K562 (cell line): ENCODE measurements at regions not wholly inside any gene's neighbourhood (a gene's known extent, or its start where the extent isn't known, plus 50 kb on each side); places are given as distances from the start of the nearest gene placed in this dataset.

ENCODE experiments used
- ATAC-seq: fragments of 200-7000 bp; cut with Tn5 transposase; 3 replicates; pipeline ENCODE4 v1.9.1; 2020; ENCODE audit warnings: moderate library complexity
- BruUV-seq: library from RNA; stranded (reverse); fragments of 400-500 nt; replicated peaks from 2 replicates; lab custom pipeline; 2021; lab: Mats Ljungman, UMichigan
- CTCF ChIA-PET: fragments of 300-600 bp; formaldehyde crosslinking; extraction: SDS; loops from one replicate; lab custom pipeline; 2021; ENCODE audit warnings: low intra/inter-chr PET ratio; lab: Yijun Ruan, JAX
- POLR2A ChIA-PET: fragments of 300-600, 350-650 bp; sonication (Branson Sonifier 250); formaldehyde crosslinking; extraction: SDS; loops from one replicate; lab custom pipeline; 2021; ENCODE audit warnings: antibody characterized with exemption, inconsistent platforms; lab: Yijun Ruan, JAX
- DNase-seq, 4 experiments: peaks; one replicate each; pipeline versions ENCODE4 v3.0.0 to v3.0.0-alpha.2; 2011 to 2018; ENCODE audit warnings: low spot score in 3 of 4, mixed read lengths in 3 of 4; ENCODE audit errors: extremely low read depth in 1 of 4
- FAIRE-seq: peaks from 2 replicates; lab custom pipeline; 2011; peaks lifted over from hg19 to GRCh38; lab: Jason Lieb, UNC
- H2AFZ ChIP-seq: 2 replicates; pipeline ENCODE4 v1.6.0; 2011; ENCODE audit warnings: low read depth, low read length, control low read depth, inconsistent platforms
- H3K27ac ChIP-seq: fragments of 200-600 bp; 3 replicates; pipeline ENCODE4 v1.8.0; 2011; ENCODE audit warnings: low read depth, mild to moderate bottlenecking, control low read depth, inconsistent platforms, low read length, moderate library complexity, mixed read lengths; ENCODE audit errors: extremely low read depth
- H3K27me3 ChIP-seq, 2 experiments: fragments of 300-600 bp in 1 of 2; 2 replicates in 1 of 2; 3 replicates in 1 of 2; pipeline versions ENCODE4 v1.6.0 to v1.8.0; 2011; ENCODE audit warnings: inconsistent platforms in 2 of 2, low read length in 2 of 2, mild to moderate bottlenecking in 1 of 2, mixed read lengths in 1 of 2, moderate library complexity in 1 of 2; ENCODE audit not compliant: control insufficient read depth in 2 of 2, insufficient read depth in 2 of 2
- H3K36me3 ChIP-seq: fragments of 300-600 bp; 3 replicates; pipeline ENCODE4 v1.8.0; 2011; ENCODE audit warnings: mild to moderate bottlenecking, low read length, inconsistent platforms; ENCODE audit not compliant: control insufficient read depth, insufficient read depth
- H3K4me1 ChIP-seq, 2 experiments: fragments of 200-600 bp in 1 of 2; replicated peaks in 1 of 2; 2 replicates in 1 of 2; 3 replicates in 1 of 2; pipeline versions ENCODE4 v1.5.1 to v1.8.0; 2011; ENCODE audit warnings: inconsistent platforms in 2 of 2, low read length in 2 of 2, mild to moderate bottlenecking in 1 of 2, mixed read lengths in 1 of 2, moderate library complexity in 1 of 2; ENCODE audit not compliant: control insufficient read depth in 2 of 2, insufficient read depth in 2 of 2
- H3K4me2 ChIP-seq: 2 replicates; pipeline ENCODE4 v1.6.1; 2011; ENCODE audit warnings: low read length, control low read depth, inconsistent platforms, mixed read lengths; ENCODE audit not compliant: insufficient read depth
- H3K4me3 ChIP-seq: fragments of 200-600 bp; sonication (generic), shearing (Covaris generic); 2 replicates; pipeline ENCODE4 v1.5.1; 2016; ENCODE audit warnings: control low read depth, inconsistent platforms
- H3K79me2 ChIP-seq: fragments of 200-600 bp; 3 replicates; pipeline ENCODE4 v1.8.0; 2011; ENCODE audit warnings: low read length, inconsistent platforms; ENCODE audit not compliant: control insufficient read depth, insufficient read depth
- H3K9ac ChIP-seq, 2 experiments: 2 replicates each; pipeline versions ENCODE4 v1.6.0 to v1.6.1; 2011; ENCODE audit warnings: low read depth in 2 of 2, low read length in 2 of 2, control low read depth in 1 of 2, inconsistent platforms in 1 of 2, mild to moderate bottlenecking in 1 of 2, mixed read lengths in 1 of 2; ENCODE audit not compliant: insufficient read depth in 1 of 2
- H3K9me1 ChIP-seq: one replicate; pipeline ENCODE4 v1.6.0; 2011; ENCODE audit warnings: inconsistent platforms, mild to moderate bottlenecking, low read length, moderate library complexity; ENCODE audit not compliant: control insufficient read depth, insufficient read depth
- H3K9me3 ChIP-seq: replicated peaks from 2 replicates; pipeline ENCODE4 v1.5.1; 2011; ENCODE audit warnings: low read depth, low read length, inconsistent platforms; ENCODE audit not compliant: control insufficient read depth, insufficient read depth
- H4K20me1 ChIP-seq: replicated peaks from 2 replicates; pipeline ENCODE4 v1.6.1; 2011; ENCODE audit warnings: low read length, inconsistent platforms, mixed read lengths; ENCODE audit not compliant: control insufficient read depth, insufficient read depth
- CCAR2 ChIP-seq: fragments of 200-400 bp; formaldehyde crosslinking; IDR thresholded peaks from 2 replicates; pipeline ENCODE4 v1.6.1; 2017; ENCODE audit warnings: mild to moderate bottlenecking, low read depth, low read length
- DNMT1 ChIP-seq: fragments of 450-650 bp; IDR thresholded peaks from 2 replicates; pipeline ENCODE4 v1.6.1; 2016; ENCODE audit warnings: antibody characterized with exemption, mild to moderate bottlenecking
- FOXM1 ChIP-seq, 2 experiments: fragments of 450-650 bp in 1 of 2; sonication (generic) in 1 of 2; formaldehyde crosslinking in 1 of 2; IDR thresholded peaks; 2 replicates each; pipeline versions ENCODE4 v1.6.1 to v1.9.0; 2017 to 2022; ENCODE audit warnings: low read depth in 2 of 2, mild to moderate bottlenecking in 2 of 2, missing genetic modification reagents in 1 of 2, moderate library complexity in 1 of 2
- GABPA ChIP-seq: fragments of 200-800 bp; sonication (Bioruptor generic); conservative IDR thresholded peaks from 2 replicates; pipeline ENCODE4 v1.6.1; 2016; ENCODE audit warnings: low read depth, missing genetic modification characterization, missing compliant biosample characterization
- HDAC8 ChIP-seq: fragments of 450-650 bp; IDR thresholded peaks from 2 replicates; pipeline ENCODE4 v1.6.1; 2016; ENCODE audit warnings: mild to moderate bottlenecking, missing genetic modification characterization, moderate library complexity, missing compliant biosample characterization
- KDM2B ChIP-seq: fragments of 250-450 bp; sonication (Bioruptor Pico); IDR thresholded peaks from 2 replicates; pipeline ENCODE4 v1.8.0; 2021; ENCODE audit warnings: mild to moderate bottlenecking, moderate library complexity
- MTA1 ChIP-seq: fragments of 450-650 bp; IDR thresholded peaks from 2 replicates; pipeline ENCODE4 v1.6.1; 2017; ENCODE audit warnings: borderline replicate concordance
- NFXL1 ChIP-seq: fragments of 450-650 bp; formaldehyde crosslinking; IDR thresholded peaks from 2 replicates; pipeline ENCODE4 v1.4.0; 2021; ENCODE audit warnings: mild to moderate bottlenecking
- PHF20 ChIP-seq: fragments of 450-650 bp; IDR thresholded peaks from 2 replicates; pipeline ENCODE4 v1.6.1; 2018; ENCODE audit not compliant: partially characterized antibody
- SNAPC5 ChIP-seq: fragments of 250-450 bp; sonication (Bioruptor Pico); IDR thresholded peaks from 2 replicates; pipeline ENCODE4 v1.8.0; 2021; ENCODE audit warnings: moderate library complexity, mild to moderate bottlenecking, inconsistent platforms
- TGIF2 ChIP-seq: sonication (generic); formaldehyde crosslinking; IDR thresholded peaks from 2 replicates; pipeline ENCODE4 v1.8.1; 2022; ENCODE audit warnings: mild to moderate bottlenecking, missing genetic modification reagents, moderate library complexity
- ZKSCAN3 ChIP-seq: fragments of 250-450 bp; sonication (Bioruptor Pico); IDR thresholded peaks from 2 replicates; pipeline ENCODE4 v1.4.0; 2020
- ZNF263 ChIP-seq: sonication (generic); formaldehyde crosslinking; IDR thresholded peaks from 2 replicates; pipeline ENCODE4 v1.8.0; 2022; ENCODE audit warnings: mild to moderate bottlenecking, missing genetic modification reagents, borderline replicate concordance
- ZNF518B ChIP-seq: fragments of 250-450 bp; sonication (Bioruptor Pico); IDR thresholded peaks from 2 replicates; pipeline ENCODE4 v1.5.0; 2021; ENCODE audit warnings: mild to moderate bottlenecking, moderate library complexity
- ZNF695 ChIP-seq: fragments of 450-650 bp; formaldehyde crosslinking; IDR thresholded peaks from 2 replicates; pipeline ENCODE4 v1.4.0; 2020; ENCODE audit warnings: mild to moderate bottlenecking, moderate library complexity
- ZZZ3 ChIP-seq: fragments of 450-650 bp; IDR thresholded peaks from 2 replicates; pipeline ENCODE4 v1.6.1; 2016; ENCODE audit warnings: antibody characterized with exemption, mild to moderate bottlenecking, moderate library complexity
- WGBS: fragments of 100-300 bp; shearing (Covaris generic); methylation state at CpG from one replicate; pipeline ENCODE4 v1.1.6; 2016; ENCODE audit warnings: low coverage, mixed read lengths; ENCODE audit not compliant: insufficient coverage; ENCODE audit errors: missing lambda C conversion rate; 5-methylcytosine and 5-hydroxymethylcytosine counted together
- in situ Hi-C: fragments of 300-500 bp; cut with MboI; formaldehyde crosslinking; loops from 4 replicates; pipeline ENCODE4 v1.15.0; 2018; ENCODE audit warnings: inconsistent platforms, mixed read lengths
- intact Hi-C: fragments of 100-400 bp; cut with micrococcal nuclease; formaldehyde crosslinking; loops from 2 replicates; pipeline ENCODE4 v1.14.2; 2022

GRCh38 chr6:56002336-56002735, 126.9 kb upstream of the BMP5 start:
- Histone ChIP-seq H3K79me2 (no peaks in the 10 kb centered on the region), H3K4me3 (no peak overlapping the region), H3K27ac (no peak overlapping the region), H3K9me3 (no peaks in the 10 kb centered on the region), H4K20me1 (no peaks in the 10 kb centered on the region), H3K4me2 (no peak overlapping the region), H3K36me3 (no peaks in the 10 kb centered on the region), H3K9me1 (no peaks in the 10 kb centered on the region), H3K4me1 (no peaks in the 10 kb centered on the region), H2AFZ (no peak overlapping the region), H3K27me3 (no peaks in the 10 kb centered on the region), H3K9ac (no peak overlapping the region)
- BruUV-seq, result no TSS peak
- intact Hi-C loops (no loop called here), in situ Hi-C loops (no loop called here)
- DNase-seq (no peak), FAIRE-seq (no peak), ATAC-seq (no peak)
- no peak for TF ChIP-seq ZNF695 (CRISPR knock-in tag)
- no peak for TF ChIP-seq ZKSCAN3 (CRISPR knock-in tag)
- TF ChIP-seq ZNF263 (CRISPR knock-in tag), result no peak
- CTCF ChIA-PET, result no interaction called here
- WGBS, result 0% methylated on average over 5 of the region's 5 CpGs
- POLR2A ChIA-PET, result no interaction called here

- no peaks in the 10 kb centered on the region for H3K36me3 ChIP-seq
- H3K9ac ChIP-seq, result no peak overlapping the region
- no peaks in the 10 kb centered on the region for H3K9me1 ChIP-seq
- ChIA-PET POLR2A (no interaction called here), CTCF (no interaction called here)
- DNase-seq, result no peak
- H3K27me3 ChIP-seq, result no peaks in the 10 kb centered on the region
- no peak for FAIRE-seq
- WGBS, result 0% methylated on average over 2 of the region's 2 CpGs
- H3K27ac ChIP-seq, result no peak overlapping the region
- intact Hi-C loops, result no loop called here
- no peaks in the 10 kb centered on the region for H3K9me3 ChIP-seq
- no peaks in the 10 kb centered on the region for H3K79me2 ChIP-seq
- BruUV-seq, result no TSS peak
- no peaks in the 10 kb centered on the region for H4K20me1 ChIP-seq
- in situ Hi-C loops, result no loop called here
- H3K4me1 ChIP-seq, result no peaks in the 10 kb centered on the region
- ATAC-seq, result no peak
- H3K4me3 ChIP-seq, result no peak overlapping the region
- no peak overlapping the region for H3K4me2 ChIP-seq
- H2AFZ ChIP-seq, result no peak overlapping the region
- TF ChIP-seq CCAR2 (no peak), HDAC8 (no peak), ZZZ3 (no peak), GABPA (tag) (no peak), NFXL1 (CRISPR knock-in tag) (no peak), SNAPC5 (CRISPR knock-in tag) (no peak), DNMT1 (no peak), KDM2B (CRISPR knock-in tag) (no peak), MTA1 (no peak), FOXM1 (IDR thresholded peaks at IDR 0.05; ENCODE audit: low read depth) (no peak), FOXM1 (CRISPR knock-in tag; IDR thresholded peaks at IDR 0.05; ENCODE audit: low read depth) (no peak), ZNF518B (CRISPR knock-in tag) (no peak), PHF20 (no peak), TGIF2 (CRISPR knock-in tag) (no peak)
Observed at GRCh38 chr6:55998576-55998975, 123.2 kb upstream of the BMP5 start.
